NCI-H1930 (cell line): ENCODE measurements at regions not wholly inside any gene's neighbourhood (a gene's known extent, or its start where the extent isn't known, plus 50 kb on each side); places are given as distances from the start of the nearest gene placed in this dataset.
"Not testable (repeated sequence)": the region's sequence is repeated elsewhere in the genome, so short reads cannot be mapped to it uniquely, and the experiment has no call there.

Experiments used
- DNase-seq, 2 experiments: peaks; one replicate each; lab custom pipeline; 2025; lab: John Stamatoyannopoulos, UW

DNA sequence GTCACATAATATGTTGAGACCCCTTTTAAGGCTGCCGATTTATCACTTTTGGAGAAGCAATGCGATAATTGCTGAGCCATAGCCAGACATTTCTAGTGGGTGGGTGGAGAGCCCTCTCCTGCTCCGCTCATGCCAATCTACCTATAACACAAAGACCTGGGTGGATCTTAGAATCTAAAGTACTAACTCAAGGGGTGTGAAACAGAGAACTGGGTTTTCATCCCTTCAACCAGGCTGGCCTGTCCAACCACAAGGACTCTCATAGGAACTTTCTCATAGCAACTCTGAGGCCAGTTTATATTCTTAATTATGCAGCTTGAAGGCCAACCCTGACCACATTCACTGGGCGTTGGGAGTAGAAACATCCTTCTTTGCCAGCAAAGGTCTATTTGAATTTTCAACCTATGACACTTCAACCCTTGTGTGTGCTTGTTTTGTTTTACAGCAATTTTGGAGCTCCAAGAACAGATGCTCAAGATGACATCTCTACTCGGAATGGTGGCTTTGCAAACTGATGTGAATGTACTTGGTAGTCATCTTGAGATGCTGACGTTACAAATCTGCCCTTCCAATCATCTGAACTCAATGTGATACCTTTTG, 1198.2 kb upstream of the AUTS2 start:
- no peak for DNase-seq

DNA sequence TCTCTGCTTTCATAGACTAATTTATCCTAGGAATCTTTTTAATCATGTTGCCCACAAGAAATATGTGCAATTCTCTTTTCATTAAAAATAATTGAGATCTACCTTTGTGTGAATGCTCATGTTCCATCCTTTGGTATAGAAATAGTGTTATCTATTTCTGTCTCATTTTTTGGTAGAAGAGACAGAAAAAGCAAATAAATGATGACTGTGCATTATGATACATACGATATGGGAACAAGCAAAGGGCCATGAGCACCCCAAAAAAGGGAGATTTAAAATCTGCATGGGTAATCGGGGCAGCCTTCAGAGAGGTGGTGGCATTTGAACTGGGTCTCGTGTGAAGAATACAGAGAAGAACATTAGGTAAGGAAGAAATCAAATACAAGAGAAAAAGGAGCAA, 1197.5 kb upstream of the AUTS2 start:
- DNase-seq: no peak

DNA sequence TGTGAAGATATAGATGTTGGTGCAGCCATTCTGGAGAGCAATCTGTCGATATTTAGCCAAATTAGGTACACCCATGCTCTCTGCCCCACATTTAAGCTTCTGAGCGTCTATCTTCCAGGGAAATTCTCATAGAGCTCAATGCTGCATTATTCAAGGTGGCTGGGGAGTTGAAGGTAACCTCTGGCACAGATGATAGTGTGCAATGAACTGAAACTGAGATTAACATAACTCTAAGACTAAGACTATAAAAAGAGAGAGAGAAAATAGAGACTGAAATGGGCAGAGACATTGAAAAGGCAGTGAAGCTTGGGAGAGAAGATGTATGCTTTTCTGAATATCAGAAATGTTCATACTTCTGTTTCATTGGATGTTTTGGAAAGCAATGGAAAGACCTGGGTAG, 1197.0 kb upstream of the AUTS2 start:
- DNase-seq: no peak

DNA sequence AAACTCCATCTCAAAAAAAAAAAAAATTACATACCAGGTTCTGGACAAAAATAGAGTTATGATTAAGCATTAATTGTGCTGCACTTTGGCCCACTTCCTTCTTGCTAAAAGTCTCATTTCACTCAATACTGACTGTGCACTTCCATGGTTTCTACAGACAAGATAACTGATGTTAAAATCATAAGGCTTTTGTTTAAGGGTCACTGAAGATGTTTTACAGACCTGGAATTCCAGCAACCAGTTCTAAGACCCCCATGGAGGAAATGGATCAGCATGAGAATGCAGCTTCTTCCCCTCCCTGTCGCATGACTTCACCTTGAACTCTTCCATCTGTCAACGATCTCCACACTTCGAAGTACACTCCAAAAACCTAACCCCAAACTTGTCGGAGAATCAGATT, 1191.8 kb upstream of the AUTS2 start:
- DNase-seq: no peak

DNA sequence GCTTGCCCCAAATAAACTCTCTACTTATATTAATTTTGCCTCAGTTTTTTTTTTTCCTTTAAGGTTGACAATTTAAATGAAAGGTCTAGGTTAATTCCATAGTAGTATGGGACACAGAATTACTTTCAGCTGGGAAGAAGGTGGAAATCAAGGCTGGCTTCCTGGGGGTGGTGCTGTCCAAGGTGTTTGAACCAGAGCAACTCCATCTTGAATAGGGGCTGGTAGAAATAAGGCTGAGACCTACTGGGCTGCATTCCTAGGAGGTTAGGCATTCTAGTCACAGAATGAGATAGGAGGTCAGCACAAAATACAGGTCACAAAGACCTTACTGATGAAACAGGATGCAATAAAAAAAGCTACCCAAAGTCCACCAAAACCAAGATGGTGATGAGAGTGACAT, 1190.8 kb upstream of the AUTS2 start:
- DNase-seq: no peak

DNA sequence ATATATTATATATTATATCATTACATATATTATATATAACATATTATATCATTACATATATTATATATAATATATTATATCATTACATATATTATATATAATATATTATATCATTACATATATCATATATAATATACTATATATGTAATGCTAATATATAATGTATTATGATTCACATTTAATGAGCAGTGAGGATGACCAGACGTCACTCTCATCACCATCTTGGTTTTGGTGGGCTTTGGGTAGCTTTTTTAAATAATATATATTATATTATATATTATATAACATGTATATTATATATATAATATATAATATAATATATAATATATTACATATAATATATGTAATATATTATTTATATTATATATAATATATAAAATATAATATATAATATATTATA, 1189.4 kb upstream of the AUTS2 start:
- DNase-seq: no peak

DNA sequence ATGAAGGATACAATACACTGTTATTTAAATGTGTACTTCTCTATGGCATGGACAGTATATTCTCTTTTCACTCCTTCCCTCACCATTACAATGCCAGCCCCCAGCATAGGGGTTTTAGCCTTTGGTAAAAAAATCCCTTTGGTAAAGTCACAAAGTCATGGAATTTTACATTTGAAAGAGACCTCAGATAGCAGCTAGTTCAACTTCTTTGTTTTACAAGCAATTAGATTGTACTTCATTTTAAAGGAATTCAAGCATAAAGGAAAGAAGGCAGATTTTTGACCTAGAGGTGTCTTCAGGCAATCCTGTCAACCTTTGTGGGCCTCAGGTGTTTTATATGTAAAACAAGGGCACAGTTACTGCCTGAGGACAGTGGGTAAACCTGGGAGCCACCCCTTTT, 1188.4 kb upstream of the AUTS2 start:
- DNase-seq: no peak

DNA sequence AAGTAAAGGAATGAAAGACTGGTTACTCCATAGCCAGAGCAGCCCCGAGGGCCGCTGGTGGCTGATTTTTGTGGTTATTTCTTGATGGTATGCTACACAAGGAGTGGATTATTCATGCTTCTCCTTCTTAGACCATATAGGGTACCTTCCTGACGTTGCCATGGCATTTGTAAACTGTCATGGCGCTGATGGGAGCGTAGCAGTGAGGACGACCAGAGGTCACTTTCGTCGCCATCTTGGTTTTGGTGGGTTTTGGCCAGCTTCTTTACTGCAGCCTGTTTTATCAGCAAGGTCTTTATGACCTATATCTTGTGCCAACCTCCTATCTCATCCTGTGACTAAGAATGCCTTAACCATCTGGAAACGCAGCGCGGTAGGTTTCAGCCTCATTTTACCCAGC, 1187.6 kb upstream of the AUTS2 start:
- not testable (repeated sequence) for DNase-seq

DNA sequence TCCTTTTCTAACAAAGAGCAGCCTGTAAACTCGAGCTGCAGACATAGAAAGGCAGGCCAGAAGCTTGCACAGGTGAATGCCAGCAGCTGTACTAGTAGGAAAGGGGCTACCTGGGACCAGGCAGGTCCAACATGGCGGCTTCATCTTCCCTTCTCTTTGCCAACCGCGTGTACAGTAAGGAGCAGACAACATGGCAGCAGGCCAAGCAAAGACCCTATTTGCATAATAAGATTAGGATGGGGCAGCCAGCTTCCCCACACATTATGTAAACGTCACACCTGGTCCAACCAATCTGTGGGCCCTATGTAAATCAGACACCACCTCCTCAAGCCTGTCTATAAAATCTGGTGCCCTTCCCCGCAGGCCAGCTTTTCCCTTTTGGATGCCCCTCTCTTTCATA, 1186.5 kb upstream of the AUTS2 start:
- no peak for DNase-seq

DNA sequence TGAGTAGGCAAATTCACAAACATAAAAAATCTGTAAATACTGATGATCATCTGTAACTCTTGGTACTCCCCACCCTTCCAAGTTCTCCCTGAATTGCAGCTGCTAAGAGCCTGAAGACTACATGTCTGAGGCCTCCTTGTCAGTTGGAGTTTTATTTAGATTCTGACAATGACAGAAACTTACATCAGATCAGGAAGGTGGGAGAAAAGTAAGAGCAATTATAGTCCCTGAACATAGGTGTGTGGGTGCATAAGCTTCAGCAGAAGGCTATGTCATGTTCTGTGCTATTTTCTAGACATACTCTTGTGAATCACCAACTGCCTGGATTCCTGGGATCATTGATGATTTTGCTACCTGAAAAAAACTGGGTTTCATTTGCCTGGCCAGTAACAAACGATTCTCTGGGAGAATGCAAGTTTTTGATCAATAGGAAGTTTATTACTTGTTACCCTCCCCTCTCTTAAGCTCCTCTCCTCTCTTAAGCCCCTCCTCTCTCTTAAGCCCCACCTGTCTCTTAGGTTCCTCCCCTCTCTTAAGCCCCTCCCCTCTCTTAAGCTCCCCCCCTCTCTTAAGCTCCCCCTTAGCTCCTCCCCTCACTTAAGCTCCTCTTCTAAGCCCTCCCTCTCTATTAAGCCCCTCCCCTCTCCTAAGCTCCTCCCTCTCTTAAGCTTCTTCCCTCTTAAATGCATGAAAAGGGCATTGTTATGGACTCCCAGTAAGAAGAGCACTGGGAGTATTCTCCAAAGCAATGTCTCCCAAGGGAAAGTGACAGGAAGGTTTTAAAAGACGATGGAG, 1183.4 kb upstream of the AUTS2 start:
- no peak for DNase-seq

DNA sequence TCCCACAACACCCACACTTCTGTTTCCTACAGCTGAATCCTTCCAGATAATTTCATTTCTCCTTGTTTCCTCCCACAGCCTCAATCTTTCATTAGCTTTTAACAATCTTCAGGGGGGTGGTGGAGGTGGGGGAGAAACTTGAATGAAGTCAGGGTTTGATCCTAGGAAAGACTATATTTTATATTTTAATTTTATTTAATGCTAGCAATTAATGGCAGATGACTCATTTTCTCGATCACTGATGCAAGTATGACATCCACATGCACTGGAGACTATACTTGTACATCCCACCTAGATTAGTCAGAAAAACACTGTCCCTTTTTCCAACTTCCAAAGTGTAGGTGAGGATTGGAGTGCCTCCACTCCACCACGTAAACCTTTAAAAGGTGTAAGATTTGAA, 1181.3 kb upstream of the AUTS2 start:
- no peak for DNase-seq

DNA sequence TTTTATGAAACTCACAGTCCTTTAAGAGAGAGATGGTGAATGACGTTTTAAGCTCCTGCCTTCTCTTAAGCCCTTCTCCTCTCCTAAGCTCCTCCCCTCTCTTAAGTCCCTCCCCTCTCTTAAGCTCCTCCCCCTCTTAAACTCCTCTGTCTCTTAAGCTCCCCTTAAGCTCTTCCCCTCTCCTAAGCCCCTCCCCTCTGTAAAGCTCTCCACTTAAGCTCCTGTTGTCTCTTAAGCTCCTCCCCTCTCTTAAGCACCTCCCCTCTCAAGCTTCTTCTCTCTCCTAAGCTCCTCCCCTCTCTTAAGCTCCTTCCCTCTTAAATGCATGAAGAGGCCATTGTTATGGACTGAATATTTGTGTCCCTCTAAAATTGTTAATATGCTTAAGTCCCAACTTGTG, 1180.6 kb upstream of the AUTS2 start:
- DNase-seq: no peak

DNA sequence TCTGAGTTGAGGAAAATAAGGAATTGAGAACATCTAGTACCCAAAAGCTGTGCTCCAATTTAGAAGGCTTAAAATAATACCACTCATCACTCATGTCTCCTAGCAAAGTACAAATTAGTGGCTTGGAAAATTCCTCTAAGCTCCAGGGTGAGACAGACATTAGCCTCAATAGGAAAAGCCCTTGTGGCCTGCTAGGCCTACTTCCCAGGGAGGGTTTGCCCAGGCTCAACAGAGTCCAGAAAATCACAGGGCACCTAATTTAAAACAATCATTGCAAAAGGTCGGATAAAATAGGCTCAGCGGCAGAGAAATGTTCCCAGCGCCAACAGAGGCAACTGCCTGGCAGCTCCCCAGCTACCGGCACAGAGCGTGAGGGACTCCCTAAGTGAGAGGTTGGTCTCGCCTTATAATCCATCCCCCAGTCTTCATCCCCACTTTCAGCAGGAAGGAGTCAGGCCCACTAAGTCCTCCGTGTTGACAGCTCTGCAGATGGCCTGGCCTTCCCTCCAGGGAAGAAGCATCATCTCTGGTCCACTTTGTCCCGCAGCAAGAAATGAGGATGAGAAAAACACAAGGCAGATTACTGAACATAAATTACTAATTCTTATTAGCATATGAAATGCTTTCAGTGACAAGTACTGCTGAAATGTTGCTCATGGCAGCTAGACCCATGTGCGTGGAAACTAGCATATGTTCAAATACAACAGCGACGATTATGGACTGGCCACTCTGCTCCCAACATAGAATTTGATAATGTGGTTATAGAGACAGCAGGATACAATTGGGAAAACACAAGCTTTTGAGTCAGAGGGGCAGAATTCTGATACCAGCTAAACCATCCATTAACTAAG, 1177.7 kb upstream of the AUTS2 start:
- no peak for DNase-seq

DNA sequence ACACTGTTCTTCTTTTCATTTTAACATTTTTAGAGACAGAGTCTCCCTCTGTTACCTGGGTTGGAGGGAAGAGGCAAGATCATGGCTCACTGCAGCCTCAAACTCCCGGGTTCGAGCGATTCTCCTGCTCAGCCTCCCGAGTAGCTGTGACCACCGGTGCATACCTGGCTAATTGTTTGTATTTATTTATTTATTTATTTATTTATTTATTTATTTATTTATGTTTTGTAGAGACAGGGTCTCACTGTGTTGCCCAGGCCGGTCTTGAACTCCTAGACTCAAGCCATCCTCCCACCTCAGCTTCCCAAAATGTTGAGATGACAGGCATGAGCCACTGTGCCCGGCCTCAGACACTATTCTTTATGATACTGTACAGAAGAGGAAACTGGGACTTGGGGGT, 1176.6 kb upstream of the AUTS2 start:
- no peak for DNase-seq

DNA sequence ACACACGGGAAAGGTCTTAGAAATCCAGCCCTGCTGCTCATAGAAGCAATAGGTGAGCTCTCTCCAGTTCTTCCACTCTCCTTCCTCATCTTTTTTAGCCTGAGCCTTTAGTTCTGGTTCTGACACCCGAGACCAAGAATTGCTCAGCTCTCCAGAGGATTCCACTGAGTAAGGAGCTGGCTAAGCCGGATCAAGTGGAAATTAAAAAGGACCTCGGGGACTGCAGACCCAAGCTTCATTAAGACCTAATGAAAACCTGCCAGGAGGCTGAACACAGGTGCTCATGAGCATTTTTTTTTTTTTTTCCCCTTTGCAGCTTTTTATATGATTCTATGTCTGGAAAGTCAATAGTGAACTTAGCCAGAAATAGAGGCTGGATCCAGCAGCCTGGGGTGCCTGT, 1176.0 kb upstream of the AUTS2 start:
- DNase-seq: no peak

DNA sequence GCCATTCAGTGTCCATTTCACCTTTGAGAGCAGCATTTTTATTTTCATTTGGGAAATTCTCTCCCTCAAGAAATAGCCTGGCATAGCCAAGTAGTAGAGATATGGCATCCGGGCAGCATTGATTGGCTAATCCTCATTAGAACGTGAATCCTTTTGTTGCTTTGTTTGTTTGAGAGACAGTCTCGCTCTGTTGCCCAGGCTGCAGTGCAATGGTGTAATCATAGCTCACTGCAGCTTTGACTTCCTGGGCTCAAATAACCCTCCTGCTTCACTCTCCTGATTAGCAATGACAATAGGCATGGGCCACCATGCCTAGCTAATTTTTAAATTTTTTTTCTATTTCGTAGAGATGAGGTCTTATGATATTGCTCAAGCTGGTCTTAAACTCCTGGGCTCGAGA, 1174.9 kb upstream of the AUTS2 start:
- DNase-seq: no peak

DNA sequence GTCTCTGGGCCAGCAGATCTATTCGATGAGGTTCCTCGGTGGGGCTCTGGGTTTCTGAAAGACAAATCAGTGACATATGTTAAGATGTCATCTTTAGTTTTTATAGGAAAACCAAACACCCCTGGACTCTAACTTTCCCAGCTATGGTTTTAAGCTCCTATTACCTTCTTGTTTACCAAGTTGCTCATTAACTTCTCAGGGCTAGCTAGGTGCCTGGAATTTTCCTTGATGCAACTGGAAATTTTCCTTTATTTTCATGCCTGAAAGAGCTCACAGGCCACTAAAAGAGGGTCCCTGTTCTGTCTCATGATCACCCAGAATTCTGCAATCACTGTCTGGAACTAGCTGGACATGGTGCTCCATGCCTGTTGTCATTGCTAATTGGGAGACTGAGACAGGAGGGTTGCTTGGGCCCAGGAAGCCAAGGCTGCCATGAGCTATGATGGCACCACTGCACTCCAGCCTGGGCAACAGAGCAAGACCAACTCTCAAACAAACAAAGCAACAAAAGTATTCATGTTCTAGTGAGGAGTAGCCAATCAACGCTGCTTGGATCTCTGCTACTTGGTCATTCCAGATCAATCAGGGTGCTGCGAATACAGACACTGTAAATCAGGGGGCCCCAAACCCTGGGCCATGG, 1173.5 kb upstream of the AUTS2 start:
- DNase-seq: no peak

DNA sequence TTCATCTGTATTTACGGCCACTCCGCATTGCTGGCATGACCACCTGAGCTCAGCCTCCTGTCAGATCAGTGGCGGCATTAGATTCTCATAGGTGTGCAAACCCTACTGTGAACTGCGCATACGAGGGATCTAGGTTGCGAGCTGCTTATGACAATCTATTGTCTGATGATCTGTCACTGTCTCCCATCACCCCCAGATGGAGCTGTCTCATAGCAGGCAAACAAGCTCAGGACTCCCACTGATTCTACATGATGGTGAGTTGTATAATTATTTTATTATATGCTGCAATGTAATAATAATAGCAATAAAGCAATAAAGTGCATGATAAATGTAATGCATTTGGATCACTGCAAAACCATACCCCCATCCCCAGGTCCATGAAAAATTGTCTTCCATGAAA, 1172.9 kb upstream of the AUTS2 start:
- peak in 1 of 2 experiments; percentile 30 for DNase-seq

DNA sequence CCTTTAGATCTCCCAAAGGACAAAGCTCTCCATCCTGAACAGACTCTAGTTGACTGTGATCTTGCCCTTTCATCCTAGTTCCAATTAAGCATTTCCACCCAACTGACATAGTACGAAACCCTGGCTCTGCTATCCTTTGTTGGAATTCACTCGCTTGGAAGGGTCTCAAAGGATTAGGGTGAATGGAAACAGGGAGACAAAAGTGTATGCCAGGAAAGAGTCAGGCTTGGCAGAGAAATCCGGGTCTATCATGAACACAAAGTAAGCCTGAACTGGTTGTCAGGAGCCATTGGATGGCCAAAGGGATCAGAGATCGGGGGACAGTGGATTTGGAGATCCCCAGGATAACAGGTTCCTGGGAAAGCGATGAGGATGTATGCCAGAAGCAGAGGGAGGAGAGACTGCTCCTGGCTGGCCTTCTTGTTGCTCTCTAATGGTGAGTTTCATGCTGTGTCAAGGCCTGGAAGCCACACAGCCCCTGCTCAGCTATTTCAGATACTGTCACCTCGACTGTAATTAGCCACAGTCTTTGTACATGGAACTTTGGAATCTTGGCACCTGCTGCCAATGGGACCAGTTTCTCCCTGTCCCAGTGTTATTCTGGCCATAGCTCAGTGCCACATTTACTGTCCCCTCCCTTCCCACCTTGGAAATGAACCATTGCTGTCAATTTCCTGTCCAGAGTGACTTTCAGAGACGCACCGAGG, 1168.7 kb upstream of the AUTS2 start:
- DNase-seq: no peak

DNA sequence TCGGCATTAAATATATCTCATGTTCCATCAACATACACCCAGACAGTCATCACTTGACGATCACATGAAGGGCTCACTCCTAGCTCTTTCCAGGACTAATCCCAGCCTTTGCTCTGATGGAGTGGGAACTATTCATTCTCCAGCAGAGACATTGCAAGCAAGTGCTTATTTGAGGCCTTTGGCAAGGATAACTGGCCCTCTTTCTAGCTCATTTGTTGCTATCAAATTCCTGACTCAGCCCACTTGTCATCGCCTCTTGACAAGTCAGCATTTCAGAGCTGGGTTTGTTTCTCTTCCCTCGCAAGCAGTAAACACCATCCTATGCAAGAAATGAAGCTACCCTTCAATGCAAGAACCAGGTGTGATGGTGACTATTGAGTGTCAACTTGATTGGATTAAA, 1165.7 kb upstream of the AUTS2 start:
- no peak for DNase-seq

DNA sequence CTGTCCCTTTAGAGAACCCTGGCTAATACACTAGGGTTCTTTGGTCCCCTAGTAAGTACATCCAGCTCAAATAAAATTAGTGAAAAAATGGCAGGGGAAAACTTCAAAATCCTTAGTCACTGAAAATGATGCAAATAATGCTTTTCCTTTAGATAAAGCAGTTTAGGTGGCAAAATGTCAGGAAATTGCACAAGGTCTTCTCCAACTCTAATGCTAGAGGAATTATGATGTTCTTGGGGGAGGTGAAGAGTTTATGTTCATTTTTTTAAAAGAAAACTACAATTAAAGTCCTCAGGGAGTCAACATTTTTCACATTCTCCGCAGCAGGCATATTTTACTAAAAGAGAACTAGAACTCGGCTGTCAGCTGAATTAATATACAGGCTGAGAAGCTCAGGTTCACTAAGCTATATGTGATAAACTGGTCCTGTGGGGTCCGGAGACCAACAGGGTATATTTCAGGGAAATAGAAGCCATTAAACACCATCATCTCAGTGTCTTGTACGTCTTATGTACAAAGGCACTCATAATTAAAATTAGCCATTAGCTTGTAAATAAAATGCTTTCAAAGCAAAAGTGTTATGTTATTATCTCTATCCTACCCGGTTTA, 1164.7 kb upstream of the AUTS2 start:
- no peak for DNase-seq

DNA sequence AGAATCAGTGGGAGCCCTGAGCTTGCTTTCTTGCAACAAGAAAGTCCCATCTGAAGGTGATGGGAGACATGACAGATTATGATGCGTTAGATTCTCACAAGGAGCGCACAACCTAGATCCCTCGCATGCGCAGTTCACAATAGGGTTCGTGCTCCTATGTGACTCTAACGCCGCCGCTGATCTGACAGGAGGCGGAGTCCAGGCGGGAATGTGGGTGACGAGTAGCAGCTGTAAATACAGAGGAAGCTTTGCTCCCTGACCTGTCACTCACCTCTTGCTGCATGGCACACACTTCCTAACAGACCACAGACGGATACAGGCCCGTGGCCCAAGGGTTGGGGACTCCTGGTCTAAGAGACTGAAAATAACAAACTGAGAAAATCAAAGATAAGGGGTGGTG, 1163.4 kb upstream of the AUTS2 start:
- no peak for DNase-seq
